HepG2 (cell line): ENCODE measurements at regions not wholly inside any gene's neighbourhood (a gene's known extent, or its start where the extent isn't known, plus 50 kb on each side); places are given as distances from the start of the nearest gene placed in this dataset.

Experiments
- ATAC-seq: fragments of 200-7000 bp; cut with Tn5 transposase; 3 replicates; pipeline ENCODE4 v1.9.1; 2020; ENCODE audit warnings: mild to moderate bottlenecking, moderate library complexity
- BruUV-seq: library from RNA; stranded (reverse); fragments of 400-500 nt; replicated peaks from 2 replicates; lab custom pipeline; 2021; lab: Mats Ljungman, UMichigan
- CTCF ChIA-PET: fragments of 300-600 bp; formaldehyde crosslinking; extraction: SDS; loops from one replicate; lab custom pipeline; 2021; ENCODE audit warnings: low total read pairs, inconsistent platforms, low intra/inter-chr PET ratio; lab: Yijun Ruan, JAX
- POLR2A ChIA-PET: fragments of 350-600 bp; sonication (Branson Sonifier 250); formaldehyde crosslinking; loops from one replicate; lab custom pipeline; 2020; ENCODE audit warnings: antibody characterized with exemption, inconsistent platforms; lab: Yijun Ruan, JAX
- DNase-seq: peaks from one replicate; pipeline ENCODE4 v3.0.0-alpha.2; 2015; ENCODE audit warnings: low spot score
- FAIRE-seq: peaks from 3 replicates; lab custom pipeline; 2011; peaks lifted over from hg19 to GRCh38; lab: Jason Lieb, UNC
- H2AFZ ChIP-seq: one replicate; pipeline ENCODE4 v1.6.1; 2011; ENCODE audit warnings: low read length, inconsistent platforms
- H3K27ac ChIP-seq: fragments of 300-600 bp; 3 replicates; pipeline ENCODE4 v1.8.0; 2011; ENCODE audit warnings: mixed run types, mild to moderate bottlenecking, mixed read lengths, low read length, inconsistent platforms; ENCODE audit not compliant: insufficient read depth; ENCODE audit errors: extremely low read length
- H3K27me3 ChIP-seq, 2 experiments: fragments of 200-600 bp in 1 of 2; 2 replicates in 1 of 2; 3 replicates in 1 of 2; pipeline versions ENCODE4 v1.6.0 to v1.8.0; 2011; ENCODE audit warnings: low read length in 2 of 2, mild to moderate bottlenecking in 2 of 2, moderate library complexity in 2 of 2, inconsistent platforms in 1 of 2; ENCODE audit not compliant: insufficient read depth in 2 of 2, control insufficient read depth in 1 of 2
- H3K36me3 ChIP-seq, 2 experiments: fragments of 200-600 bp in 1 of 2; replicated peaks in 1 of 2; 2 replicates in 1 of 2; 3 replicates in 1 of 2; pipeline versions ENCODE4 v1.5.1 to v1.8.0; 2011; ENCODE audit warnings: low read length in 2 of 2, inconsistent platforms in 1 of 2; ENCODE audit not compliant: insufficient read depth in 2 of 2, control insufficient read depth in 1 of 2
- H3K4me1 ChIP-seq: 2 replicates; pipeline ENCODE4 v1.5.1; 2012; ENCODE audit warnings: low read length, inconsistent platforms; ENCODE audit not compliant: insufficient read depth
- H3K4me2 ChIP-seq: 2 replicates; pipeline ENCODE4 v1.6.0; 2011; ENCODE audit warnings: low read depth, low read length, inconsistent platforms
- H3K4me3 ChIP-seq, 3 experiments: fragments of 200-600 bp in 1 of 3; sonication (generic), shearing (Covaris generic) in 1 of 3; replicated peaks in 1 of 3; 2 replicates each; pipeline ENCODE4 v1.5.1; 2011 to 2016; ENCODE audit warnings: low read length in 3 of 3, inconsistent platforms in 2 of 3, low read depth in 2 of 3, mild to moderate bottlenecking in 2 of 3, control low read depth in 1 of 3, mixed read lengths in 1 of 3; ENCODE audit not compliant: insufficient read depth in 1 of 3
- H3K79me2 ChIP-seq: one replicate; pipeline ENCODE4 v1.6.1; 2011; ENCODE audit warnings: low read length, inconsistent platforms; ENCODE audit not compliant: insufficient read depth
- H3K9ac ChIP-seq: 2 replicates; pipeline ENCODE4 v1.6.0; 2011; ENCODE audit warnings: mild to moderate bottlenecking, low read depth, low read length, inconsistent platforms; ENCODE audit not compliant: insufficient read depth
- H3K9me3 ChIP-seq: 2 replicates; pipeline ENCODE4 v1.5.1; 2012; ENCODE audit warnings: mild to moderate bottlenecking, low read length
- H4K20me1 ChIP-seq: 2 replicates; pipeline ENCODE4 v1.6.0; 2011; ENCODE audit warnings: inconsistent platforms, mild to moderate bottlenecking, low read length, moderate library complexity; ENCODE audit not compliant: insufficient read depth
- CSRNP2 ChIP-seq: sonication (generic); formaldehyde crosslinking; conservative IDR thresholded peaks from 2 replicates; pipeline ENCODE4 v1.8.0; 2022; ENCODE audit warnings: low read depth, missing genetic modification reagents
- MNT ChIP-seq: fragments of 450-650 bp; IDR thresholded peaks from 2 replicates; pipeline ENCODE4 v1.6.1; 2016
- NFATC3 ChIP-seq: sonication (generic); formaldehyde crosslinking; IDR thresholded peaks from 2 replicates; pipeline ENCODE4 v1.5.1; 2020; ENCODE audit warnings: mild to moderate bottlenecking, missing genetic modification reagents
- NONO ChIP-seq, 2 experiments: fragments of 450-650 bp in 1 of 2; sonication (generic) in 1 of 2; formaldehyde crosslinking in 1 of 2; IDR thresholded peaks in 1 of 2; conservative IDR thresholded peaks in 1 of 2; 2 replicates each; pipeline versions ENCODE4 v1.6.1 to v1.8.0; 2017 to 2022; ENCODE audit warnings: mild to moderate bottlenecking in 1 of 2, missing genetic modification reagents in 1 of 2, moderate library complexity in 1 of 2
- ZFYVE20 ChIP-seq: sonication (generic); formaldehyde crosslinking; IDR thresholded peaks from 2 replicates; pipeline ENCODE4 v1.8.0; 2023; ENCODE audit warnings: low read depth, mild to moderate bottlenecking, moderate library complexity, missing genetic modification reagents, borderline replicate concordance
- ZNF230 ChIP-seq: sonication (generic); formaldehyde crosslinking; IDR thresholded peaks from 2 replicates; pipeline ENCODE4 v1.4.0; 2020; ENCODE audit warnings: mild to moderate bottlenecking, missing genetic modification reagents
- ZNF331 ChIP-seq: sonication (generic); formaldehyde crosslinking; IDR thresholded peaks from 2 replicates; pipeline ENCODE4 v1.4.0; 2020; ENCODE audit warnings: missing genetic modification reagents
- ZNF564 ChIP-seq: sonication (generic); formaldehyde crosslinking; IDR thresholded peaks from 2 replicates; pipeline ENCODE4 v1.8.1; 2023; ENCODE audit warnings: mild to moderate bottlenecking, missing genetic modification reagents
- WGBS: methylation state at CpG from one replicate; pipeline ENCODE4 v1.1.6; 2017; ENCODE audit warnings: low lambda C conversion rate; 5-methylcytosine and 5-hydroxymethylcytosine counted together
- in situ Hi-C: cut with HindIII; loops from 2 replicates; pipeline ENCODE4 v1.10.0; 2017; ENCODE audit warnings: low pct_unique_long_range_greater_than_20kb; ENCODE audit not compliant: extremely low pct_ligation_motif_present
- intact Hi-C: fragments of 100-400 bp; cut with micrococcal nuclease; formaldehyde crosslinking; loops from one replicate; pipeline ENCODE4 v1.10.0; 2022; ENCODE audit not compliant: unreplicated experiment

- FAIRE-seq (no peak), ATAC-seq (no peak), DNase-seq (no peak)
- H3K79me2 ChIP-seq, result no peaks in the 10 kb centered on the region
- H3K4me2 ChIP-seq, result no peak overlapping the region
- CTCF ChIA-PET, result no interaction called here
- 9% methylated on average over 6 of the region's 8 CpGs for WGBS
- BruUV-seq, result no TSS peak
- H2AFZ ChIP-seq, result no peak overlapping the region
- H3K4me1 ChIP-seq, result no peaks in the 10 kb centered on the region
- H3K27me3 ChIP-seq, result no peaks in the 10 kb centered on the region
- H3K9me3 ChIP-seq, result peaks cover 86% of the 10 kb centered on the region
- in situ Hi-C loops (no loop called here), intact Hi-C loops (no loop called here)
- H3K9ac ChIP-seq, result no peak overlapping the region
- TF ChIP-seq MNT, result peak; percentile 71
- no peak for TF ChIP-seq ZNF331 (CRISPR knock-in tag)
- no peak for TF ChIP-seq ZFYVE20 (CRISPR knock-in tag)
- TF ChIP-seq NFATC3 (CRISPR knock-in tag), result no peak
- TF ChIP-seq NONO (IDR thresholded peaks at IDR 0.05), result no peak
- TF ChIP-seq NONO (CRISPR knock-in tag; conservative IDR thresholded peaks at IDR 0.05), result no peak
- TF ChIP-seq ZNF230 (CRISPR knock-in tag), result no peak
- TF ChIP-seq ZNF564 (CRISPR knock-in tag), result no peak
- no peak for TF ChIP-seq CSRNP2 (CRISPR knock-in tag)
- POLR2A ChIA-PET, result no interaction called here
- no peaks in the 10 kb centered on the region; a peak in 1 of 5 replicates for H3K36me3 ChIP-seq
- no peaks in the 10 kb centered on the region for H4K20me1 ChIP-seq
- no peak overlapping the region for H3K27ac ChIP-seq
- no peak overlapping the region for H3K4me3 ChIP-seq
Observed at GRCh38 chr5:4087110-4087509, 491.5 kb downstream of the IRX1 start.
